NCI-H69 (cell line): ENCODE measurements at regions not wholly inside any gene's neighbourhood (a gene's known extent, or its start where the extent isn't known, plus 50 kb on each side); places are given as distances from the start of the nearest gene placed in this dataset.
A peak's percentile ranks its signal among the peaks of the same experiment; 100 is the strongest.

Source experiments
- DNase-seq: peaks from one replicate; lab custom pipeline; 2025; lab: John Stamatoyannopoulos, UW

DNA sequence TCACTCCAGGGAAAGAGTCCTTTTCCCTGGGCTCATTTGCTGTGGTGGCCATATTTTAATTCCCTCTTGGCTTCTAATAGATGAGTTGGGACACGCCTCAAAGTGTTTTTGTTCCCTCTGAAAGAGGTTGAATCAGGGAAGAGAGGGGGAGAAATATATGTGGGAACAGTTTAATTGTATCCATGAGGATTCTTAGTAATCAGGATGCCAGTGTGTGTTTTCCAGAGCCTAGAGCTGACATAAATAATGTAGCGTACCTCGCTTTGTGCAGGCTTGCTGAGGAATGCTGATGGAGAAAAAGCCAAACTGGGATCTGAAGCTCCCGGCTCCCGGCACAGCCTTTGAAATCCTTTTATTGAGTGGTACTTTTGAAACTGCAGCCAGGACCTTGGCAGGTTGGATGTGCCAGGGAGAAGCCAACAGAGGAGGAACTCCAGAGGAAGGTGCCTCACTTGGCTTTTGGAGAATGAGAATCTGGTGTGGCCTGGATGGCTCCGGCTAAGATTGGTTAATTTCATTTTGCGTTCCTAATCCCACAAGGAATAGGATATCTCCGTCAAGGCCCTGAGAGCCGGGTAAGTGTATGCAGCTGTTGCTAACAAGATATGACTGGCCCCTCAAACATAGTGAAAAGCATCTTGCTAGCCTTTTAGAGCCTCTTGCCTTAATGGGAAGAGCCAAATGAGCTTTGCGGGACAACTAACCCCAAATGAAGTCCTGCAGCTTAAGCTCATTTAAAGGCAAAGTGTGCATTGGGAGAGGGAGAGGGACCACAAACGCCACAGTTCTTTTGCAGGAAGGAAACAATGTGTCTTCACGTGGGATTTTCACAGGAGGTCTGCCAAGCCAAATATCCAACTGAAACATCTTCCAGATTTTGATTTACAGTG, 471.1 kb upstream of the WWC1 start:
- DNase-seq: no peak

DNA sequence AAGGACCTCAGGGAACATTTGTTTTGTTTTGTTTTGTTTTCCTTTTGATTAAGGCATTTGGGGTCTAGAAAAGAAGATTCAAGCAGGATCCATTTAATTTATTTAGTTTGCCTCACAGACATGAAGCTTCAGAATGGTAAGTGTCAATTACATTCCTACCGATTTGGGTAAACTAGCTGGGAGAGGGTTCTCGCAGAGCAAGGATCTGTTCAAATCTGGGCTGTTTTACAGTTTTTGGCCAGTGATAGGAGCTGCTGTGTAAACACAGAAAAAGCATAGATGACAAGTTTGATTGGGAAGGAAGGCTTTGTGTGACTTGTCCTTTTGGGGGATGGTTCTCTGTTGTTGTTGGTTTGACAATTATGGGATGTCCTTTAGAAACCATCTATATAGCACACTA, 470.3 kb upstream of the WWC1 start:
- no peak for DNase-seq

DNA sequence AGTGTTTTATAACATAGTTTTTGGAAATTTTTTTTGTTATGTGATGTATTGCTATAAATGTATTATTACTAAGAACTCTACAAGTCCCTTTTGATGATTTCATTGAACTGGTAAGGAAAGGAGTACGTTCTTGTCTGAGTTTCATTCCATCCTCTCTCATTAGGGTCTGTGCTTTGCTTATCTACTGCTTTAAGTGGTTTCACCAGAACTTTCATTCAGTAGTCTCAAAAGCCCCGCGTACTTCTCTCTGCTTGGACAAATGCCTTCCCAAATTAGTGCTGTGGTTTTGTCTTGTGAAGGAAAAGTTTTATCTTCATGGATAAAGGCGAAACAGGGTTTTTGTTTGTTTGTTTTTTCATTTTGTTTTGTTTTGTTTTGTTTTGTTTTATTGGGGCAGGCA, 469.8 kb upstream of the WWC1 start:
- DNase-seq: no peak

DNA sequence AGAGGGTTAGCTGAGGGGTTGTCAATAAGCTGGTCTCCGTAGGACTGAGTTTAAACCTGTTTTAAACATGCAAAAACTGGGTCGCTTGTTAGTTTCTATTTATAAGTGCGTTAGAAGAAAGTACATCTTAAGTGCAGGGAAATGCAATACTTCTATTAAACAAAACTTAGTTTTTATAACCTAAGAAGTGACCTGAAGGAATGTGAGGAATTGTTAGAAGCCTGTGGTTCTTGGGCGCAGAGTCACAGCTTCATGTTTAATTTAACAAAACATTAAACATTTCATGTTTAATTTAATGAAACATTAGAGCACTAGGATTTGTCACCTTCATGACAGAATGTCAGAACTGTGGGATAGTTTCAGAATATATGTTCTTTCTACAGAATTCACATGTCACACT, 469.2 kb upstream of the WWC1 start:
- no peak for DNase-seq

DNA sequence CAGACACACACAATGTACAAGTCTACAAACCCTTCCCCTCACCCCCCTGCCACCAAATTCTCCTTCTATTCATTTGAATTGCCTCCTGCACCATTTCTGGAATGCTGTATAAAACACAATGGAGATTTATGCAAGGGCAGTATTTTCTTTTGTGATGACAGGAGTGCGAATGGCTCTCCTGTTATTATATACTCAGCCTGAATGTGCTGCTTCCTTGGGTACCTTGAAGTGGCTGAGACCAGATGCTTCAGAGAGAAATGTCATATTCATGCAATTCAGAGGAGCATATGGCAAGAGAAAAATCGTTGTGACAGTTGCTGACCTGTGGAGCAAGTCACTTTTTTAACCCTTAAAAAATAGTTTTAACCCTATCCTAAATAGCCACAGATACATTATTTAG, 468.0 kb upstream of the WWC1 start:
- peak; percentile 57 for DNase-seq

DNA sequence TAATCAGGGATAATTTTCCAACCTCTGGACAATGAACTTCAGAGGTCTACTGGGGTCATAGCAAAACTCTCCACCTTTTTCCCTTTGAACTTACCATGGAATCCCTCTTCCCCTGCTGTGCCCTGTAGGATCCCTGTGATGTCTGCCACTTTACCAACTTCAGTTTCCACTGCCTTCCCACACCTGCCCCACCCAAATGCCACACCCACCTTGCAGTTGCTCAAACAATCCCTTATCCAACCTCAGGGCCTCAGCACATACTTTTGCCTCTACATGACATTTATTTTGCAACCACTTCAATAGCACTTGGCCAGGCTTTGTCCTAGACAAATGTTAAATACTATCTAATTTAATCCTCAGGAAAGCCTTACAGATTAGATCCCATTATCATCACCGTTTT, 463.7 kb upstream of the WWC1 start:
- DNase-seq: peak; percentile 48

DNA sequence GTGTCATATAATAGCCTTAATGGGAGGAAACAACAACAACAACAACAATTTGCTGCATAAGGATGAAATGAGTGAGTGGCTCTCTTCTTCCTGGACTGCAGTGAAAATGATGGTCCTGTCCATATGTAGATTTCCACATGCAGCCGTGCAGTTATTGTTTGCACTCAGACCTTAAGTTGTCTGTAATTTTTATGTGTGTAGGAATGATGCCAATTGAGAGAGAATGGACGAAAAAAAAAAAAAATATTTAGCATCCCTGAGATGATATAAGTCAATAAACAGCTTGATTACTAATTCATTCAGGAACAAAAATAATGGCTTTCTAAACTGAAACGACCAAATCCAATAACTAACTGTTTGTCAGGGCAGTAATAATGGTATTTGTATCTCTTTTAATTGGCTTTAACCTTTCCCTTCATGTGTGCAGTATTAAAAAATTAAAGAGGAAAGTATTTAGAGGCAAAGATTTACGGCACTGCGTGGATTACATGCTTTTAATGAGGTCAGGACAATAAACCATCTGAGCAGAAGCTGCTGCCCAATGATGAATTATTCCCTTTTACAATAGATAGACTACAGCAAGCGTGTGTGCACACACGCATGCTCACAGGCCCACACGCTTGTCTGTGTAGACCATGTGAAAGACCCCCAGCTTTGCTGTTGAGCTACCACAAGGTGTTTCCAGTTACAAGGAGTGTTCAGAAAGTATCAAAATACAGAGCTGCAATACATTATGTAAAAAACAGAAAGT, 459.5 kb upstream of the WWC1 start:
- DNase-seq: peak; percentile 30

DNA sequence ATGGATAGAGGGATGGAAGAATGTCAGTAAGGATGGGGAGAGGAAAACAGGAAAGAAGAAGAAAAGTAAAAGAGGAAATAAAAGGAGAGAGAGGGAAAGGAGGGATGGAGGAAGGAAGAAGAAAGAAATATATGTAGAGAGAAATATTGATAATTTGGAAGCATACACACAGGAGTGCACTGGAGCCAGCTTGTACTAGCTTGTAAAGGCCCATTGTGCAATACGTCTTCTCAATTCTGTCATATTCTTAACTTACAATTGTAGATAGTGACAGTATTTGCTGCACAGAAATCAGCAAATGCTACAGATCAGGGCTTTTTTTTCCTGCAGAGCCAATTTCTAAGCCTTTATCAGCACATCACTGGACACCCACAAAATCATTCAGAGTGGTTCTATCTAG, 458.8 kb upstream of the WWC1 start:
- DNase-seq: no peak

DNA sequence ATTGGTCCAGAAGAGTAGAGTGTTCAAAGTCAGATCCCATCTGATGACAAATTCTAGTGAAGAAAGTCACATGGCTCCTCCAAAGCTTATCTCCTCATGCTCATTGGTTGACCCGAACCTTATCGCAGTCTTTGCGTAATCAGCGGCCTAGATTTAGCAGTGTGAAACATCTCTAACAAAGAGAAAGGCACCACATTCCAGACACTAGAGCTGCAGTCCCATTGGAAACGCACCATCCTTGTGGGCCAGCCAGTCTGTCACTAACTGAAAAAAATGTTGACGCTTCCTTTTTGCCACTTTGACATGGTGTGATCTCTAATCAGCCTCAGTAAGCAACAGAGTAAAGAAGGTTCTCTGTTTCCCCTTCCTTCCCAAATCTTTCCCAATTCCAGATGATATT, 458.0 kb upstream of the WWC1 start:
- no peak for DNase-seq

DNA sequence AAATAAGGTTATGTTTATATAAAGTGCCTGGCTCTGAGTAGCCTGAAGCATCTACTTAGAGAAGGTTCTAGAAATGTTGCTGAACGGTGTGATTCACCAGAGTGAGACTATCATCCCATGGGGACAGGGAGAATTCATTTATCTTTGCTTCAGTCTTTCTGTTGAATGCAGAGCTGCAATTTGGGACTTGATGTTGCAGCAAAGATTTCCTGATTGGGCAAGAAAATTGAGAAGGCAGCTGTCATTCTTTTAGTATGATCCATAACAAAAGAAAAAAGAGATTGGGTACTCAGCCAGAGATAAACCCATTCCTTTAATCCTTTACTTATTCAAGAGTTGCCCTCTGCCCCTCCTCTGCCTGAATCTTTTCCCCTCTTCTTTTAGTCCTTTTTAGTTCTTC, 456.3 kb upstream of the WWC1 start:
- DNase-seq: no peak

DNA sequence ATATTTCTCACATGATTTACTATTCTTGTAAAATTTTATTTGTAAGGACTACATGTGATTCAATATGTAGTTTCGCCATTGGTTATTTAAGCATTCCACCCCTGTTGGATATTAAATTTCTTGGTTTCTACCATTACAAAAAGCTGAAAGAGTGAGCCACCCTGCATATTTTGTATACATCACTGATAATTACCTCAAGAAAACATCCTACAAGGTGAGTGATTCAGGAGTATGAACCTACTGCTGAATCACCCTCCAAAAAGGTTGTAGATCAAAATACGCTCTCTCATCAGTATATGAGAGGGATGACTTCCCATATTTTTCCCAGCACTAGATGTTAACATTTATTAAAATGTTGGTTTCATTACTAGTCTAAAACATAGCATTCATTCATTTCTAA, 454.3 kb upstream of the WWC1 start:
- no peak for DNase-seq

DNA sequence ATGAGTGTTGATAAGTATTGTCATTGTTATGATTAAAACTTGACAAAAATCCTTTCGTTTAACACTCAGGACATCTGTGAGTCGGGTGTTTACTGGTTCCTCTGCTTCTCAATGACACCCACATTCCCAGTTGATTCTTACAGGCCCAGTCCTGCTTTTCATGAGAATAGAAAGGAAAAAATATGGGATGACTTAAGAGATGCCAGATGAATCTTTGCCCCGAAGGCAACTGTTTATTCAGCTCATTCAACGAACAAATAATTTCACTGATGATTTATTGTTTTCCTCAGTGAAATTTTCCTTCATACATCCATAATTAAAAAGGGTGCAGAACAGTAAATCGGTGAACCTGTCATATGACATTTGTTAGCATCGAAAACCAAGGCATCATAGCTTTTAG, 452.4 kb upstream of the WWC1 start:
- peak; percentile 51 for DNase-seq

DNA sequence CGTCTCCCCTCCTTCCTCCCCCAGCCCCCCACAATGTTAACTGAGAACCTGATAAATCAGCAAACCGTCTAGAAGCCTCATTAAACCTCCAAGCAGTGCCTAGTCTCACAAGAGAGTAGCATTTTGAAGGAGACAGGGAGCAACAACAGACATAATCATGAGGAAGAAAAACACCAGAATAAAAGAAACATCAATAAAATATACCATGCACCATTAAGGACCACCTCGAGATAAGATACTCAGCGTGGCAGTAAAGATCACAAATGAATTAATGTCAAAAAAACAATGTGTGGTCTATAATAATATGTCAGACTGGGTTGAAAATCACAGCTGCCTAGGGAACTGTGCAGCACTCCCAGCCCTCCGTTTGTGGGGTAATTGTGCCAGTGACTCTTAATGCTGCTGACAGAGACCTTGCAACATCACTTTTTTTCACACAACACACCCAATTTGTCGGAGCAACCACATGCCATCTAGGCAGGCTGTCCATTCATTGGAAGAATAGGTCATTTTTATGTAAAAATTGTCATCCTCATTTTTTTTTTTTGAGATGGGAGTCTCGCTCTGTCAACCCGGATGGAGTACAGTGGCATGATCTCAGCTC, 450.8 kb upstream of the WWC1 start:
- DNase-seq: no peak

DNA sequence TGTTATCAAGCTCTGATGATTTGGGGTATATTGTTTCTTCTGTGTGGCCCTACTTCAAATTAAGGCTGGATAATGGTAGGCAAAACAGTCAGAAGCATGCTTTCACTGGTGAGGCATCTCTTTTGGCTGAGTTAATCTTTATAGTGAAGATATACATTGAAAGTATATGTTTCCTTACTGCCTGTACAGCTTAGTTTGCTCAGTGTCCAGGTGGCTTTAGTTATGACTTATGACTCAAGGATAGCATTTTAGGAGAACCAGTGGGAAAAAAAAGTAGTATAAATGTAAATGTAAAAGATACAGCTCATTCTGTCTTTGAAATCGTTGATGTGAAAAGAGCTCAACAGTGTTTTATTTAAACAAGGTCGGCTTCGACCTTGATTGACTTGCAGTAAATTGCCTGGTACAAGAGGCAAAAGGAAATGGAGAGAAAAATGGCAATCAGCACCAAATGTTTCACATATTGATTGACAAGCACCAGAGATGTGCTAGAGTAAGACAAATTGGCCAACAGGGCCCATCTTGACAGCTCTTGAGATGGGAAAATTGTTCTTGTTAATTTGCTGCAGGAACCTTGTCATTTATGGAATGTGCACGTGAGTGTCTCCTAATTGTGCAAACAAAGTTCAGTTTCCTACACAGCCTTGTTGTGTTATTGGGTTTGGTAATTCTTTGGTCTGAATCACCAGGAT, 447.4 kb upstream of the WWC1 start:
- DNase-seq: no peak

DNA sequence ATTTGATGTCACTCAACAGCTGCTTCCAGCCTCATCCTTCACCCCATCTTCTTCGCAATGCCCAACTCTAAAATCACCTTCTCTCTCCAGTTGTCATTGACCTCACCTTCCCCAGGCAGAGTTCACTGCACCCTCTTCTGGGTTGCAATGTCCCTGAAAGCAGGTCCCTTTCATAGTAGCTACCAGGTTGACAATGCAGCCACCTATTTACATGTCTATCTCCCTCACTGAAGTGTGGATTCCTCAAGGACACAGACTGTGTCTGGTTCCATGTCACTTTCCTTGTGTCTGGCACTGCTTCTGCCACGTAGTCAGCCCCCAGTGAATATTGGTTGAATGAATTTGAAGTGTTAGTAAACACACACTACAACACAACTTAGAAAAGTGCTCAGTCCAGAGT, 445.5 kb upstream of the WWC1 start:
- no peak for DNase-seq

DNA sequence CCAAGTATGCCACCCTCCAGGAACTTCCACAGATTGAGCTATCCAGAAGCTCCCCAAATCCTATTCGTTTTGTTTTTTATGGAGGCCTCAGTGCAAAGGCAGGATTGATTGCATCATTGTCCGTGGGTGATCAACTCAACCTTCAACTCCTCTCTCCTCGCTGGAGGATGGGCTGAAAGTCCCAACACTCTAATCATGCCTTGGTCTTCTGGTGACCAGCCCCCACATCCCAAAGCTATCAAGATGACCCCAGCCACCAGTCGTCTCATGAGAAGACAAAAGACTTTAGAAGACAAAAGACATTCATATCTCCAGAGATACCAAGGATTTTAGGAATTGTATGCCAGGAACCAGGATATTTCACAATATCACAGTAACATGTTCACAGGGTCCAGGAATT, 441.6 kb upstream of the WWC1 start:
- DNase-seq: no peak

DNA sequence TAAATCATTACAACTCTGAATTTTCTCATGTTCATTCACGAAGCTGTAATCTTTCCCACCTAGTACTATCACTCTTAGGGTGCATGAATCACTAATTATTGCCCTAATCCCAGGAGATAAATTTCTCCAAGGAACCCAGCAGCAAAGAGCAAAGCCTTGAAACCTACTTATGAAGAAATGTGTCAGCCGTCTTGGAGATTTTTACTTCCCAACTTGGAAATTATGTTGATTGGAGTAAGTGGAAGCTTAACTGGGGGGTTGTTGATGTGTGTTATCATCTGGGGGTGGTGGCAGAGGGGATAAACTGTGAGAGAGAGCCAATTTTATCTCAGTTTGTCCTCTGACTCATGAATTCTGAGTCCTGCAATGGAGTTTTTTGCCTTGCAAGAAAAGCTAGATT, 440.5 kb upstream of the WWC1 start:
- DNase-seq: no peak

DNA sequence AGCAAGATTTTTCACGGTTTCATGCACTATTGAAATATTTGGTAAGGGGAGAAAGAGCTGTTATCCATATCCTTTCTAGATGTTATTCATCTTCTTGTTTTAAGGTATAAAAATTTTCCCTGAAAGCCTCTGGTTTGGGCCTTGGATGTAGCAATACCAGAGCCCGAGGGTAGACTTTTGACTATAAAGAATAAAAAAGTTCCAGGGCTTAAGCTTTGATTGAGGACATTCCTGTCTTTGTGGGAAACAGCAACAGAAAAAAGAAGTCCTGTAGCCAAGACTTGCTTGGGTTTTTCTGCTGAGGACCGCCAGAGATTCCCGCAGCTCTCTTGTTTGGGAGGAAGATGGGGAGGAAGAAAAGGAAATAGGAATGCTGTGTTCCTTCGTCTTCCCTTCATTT, 440.0 kb upstream of the WWC1 start:
- DNase-seq: no peak

DNA sequence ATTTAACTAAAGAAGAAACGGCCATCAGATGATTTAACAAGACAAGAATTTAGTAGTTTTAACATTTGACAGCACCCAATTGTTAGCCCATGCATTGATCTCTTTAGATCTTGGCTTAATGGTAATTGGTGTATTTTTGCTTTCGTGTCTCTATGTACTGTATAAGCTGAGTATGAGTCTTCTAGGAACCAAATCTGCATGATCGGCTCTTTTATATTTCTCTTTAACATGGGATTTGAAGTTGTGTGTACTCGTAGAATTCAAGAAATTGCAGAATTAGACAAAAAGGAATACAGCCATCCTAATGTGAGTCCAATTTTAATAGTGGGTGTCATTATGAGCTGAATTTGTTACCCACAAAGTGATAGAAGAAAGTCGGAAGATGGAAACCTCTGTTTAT, 438.9 kb upstream of the WWC1 start:
- no peak for DNase-seq

DNA sequence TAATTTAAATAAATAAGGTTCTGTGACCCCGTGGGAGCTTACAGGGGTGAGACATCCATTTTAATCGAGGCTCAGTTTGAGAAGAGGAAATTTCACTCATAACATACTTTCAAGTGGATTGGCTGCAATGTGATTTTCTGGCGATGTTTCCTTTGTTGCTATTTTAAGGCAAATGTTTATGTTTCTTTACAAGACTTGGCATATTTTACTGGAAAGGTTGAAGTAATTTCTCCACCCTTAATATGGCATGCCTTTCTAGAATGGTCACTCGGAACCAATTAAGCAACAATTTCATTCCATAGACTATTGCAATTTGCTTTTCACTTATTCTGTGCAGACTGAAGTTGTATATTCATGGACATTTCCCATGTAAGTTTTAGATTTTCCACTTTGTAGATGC, 438.0 kb upstream of the WWC1 start:
- DNase-seq: no peak

DNA sequence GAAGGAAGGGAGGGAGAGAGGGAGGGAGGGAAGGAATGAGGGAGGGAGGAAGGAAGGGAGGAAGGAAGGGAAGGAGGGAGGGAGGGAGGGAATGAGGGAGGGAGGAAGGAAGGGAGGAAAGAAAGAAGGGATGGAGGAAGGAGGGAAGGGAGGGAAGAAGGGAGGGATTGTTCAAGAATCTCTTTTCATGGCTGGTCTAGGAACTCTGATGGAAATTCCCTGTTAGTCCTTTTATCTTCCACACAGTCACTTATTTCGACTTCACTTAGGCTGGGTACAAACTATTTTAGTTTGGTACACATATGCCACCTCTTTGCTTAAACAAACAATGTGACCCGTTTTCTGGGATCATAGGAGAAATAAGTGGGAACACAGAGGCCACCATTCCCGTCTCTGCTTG, 435.6 kb upstream of the WWC1 start:
- no peak for DNase-seq

DNA sequence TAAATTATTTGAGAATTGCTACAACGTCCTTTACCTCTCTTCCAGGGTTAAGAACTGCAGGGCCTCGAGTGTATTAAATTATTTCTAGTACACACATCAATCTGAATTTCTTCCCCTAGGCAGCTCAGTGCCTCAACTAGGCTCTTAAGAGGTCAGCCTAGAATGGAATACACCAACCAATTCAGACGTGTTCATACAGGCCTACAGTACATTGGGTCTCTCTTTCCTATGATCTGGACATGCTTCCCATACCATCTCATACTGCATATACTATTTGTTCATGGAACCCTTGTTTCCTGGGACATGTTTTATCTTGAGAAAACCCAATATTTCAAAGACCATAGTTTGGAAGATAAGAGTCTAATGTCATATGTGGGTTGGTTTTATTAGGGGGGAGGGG, 434.1 kb upstream of the WWC1 start:
- DNase-seq: no peak
